GM21381 (cell line): ENCODE measurements at regions not wholly inside any gene's neighbourhood (a gene's known extent, or its start where the extent isn't known, plus 50 kb on each side); places are given as distances from the start of the nearest gene placed in this dataset.
"Not testable (repeated sequence)": the region's sequence is repeated elsewhere in the genome, so short reads cannot be mapped to it uniquely, and the experiment has no call there.

ENCODE experiments used
- ATAC-seq: cut with Tn5 transposase; IDR thresholded peaks from one replicate; pipeline ENCODE4 v1.9.1; 2021; ENCODE audit warnings: mild to moderate bottlenecking, moderate library complexity; ENCODE audit not compliant: unreplicated experiment

- no peak for ATAC-seq
These were observed 262.1 kb downstream of the EIPR1 start for GRCh38 chr2:3115301-3116042.

GRCh38 chr2:3114406-3115185, 263.0 kb downstream of the EIPR1 start:
- no peak for ATAC-seq

- no peak for ATAC-seq
These were observed 263.8 kb downstream of the EIPR1 start for GRCh38 chr2:3113769-3114168.

GRCh38 chr2:3113122-3113521, 264.5 kb downstream of the EIPR1 start:
- ATAC-seq = no peak

GRCh38 chr2:3112553-3112952, 265.1 kb downstream of the EIPR1 start:
- ATAC-seq = no peak

GRCh38 chr2:3112131-3112530, 265.5 kb downstream of the EIPR1 start:
- no peak for ATAC-seq

- no peak for ATAC-seq
These were observed 266.5 kb downstream of the EIPR1 start for GRCh38 chr2:3110994-3111666.

- no peak for ATAC-seq
These were observed 267.1 kb downstream of the EIPR1 start for GRCh38 chr2:3110555-3110954.

- ATAC-seq = no peak
These were observed 268.6 kb downstream of the EIPR1 start for GRCh38 chr2:3108710-3109702.

GRCh38 chr2:3108105-3108504, 269.5 kb downstream of the EIPR1 start:
- ATAC-seq = no peak

GRCh38 chr2:3107567-3107966, 270.1 kb downstream of the EIPR1 start:
- ATAC-seq = no peak

GRCh38 chr2:3105814-3106569, 271.6 kb downstream of the EIPR1 start:
- no peak for ATAC-seq

GRCh38 chr2:3104958-3105813, 272.4 kb downstream of the EIPR1 start:
- ATAC-seq = not testable (repeated sequence)

- ATAC-seq = no peak
These were observed 273.4 kb downstream of the EIPR1 start for GRCh38 chr2:3104261-3104660.

GRCh38 chr2:3102922-3103569, 274.6 kb downstream of the EIPR1 start:
- ATAC-seq = no peak

GRCh38 chr2:3102081-3102921, 275.3 kb downstream of the EIPR1 start:
- no peak for ATAC-seq
